ENCODE measurements at regions not wholly inside any gene's neighbourhood (a gene's known extent, or its start where the extent isn't known, plus 50 kb on each side); places are given as distances from the start of the nearest gene placed in this dataset.

DNA sequence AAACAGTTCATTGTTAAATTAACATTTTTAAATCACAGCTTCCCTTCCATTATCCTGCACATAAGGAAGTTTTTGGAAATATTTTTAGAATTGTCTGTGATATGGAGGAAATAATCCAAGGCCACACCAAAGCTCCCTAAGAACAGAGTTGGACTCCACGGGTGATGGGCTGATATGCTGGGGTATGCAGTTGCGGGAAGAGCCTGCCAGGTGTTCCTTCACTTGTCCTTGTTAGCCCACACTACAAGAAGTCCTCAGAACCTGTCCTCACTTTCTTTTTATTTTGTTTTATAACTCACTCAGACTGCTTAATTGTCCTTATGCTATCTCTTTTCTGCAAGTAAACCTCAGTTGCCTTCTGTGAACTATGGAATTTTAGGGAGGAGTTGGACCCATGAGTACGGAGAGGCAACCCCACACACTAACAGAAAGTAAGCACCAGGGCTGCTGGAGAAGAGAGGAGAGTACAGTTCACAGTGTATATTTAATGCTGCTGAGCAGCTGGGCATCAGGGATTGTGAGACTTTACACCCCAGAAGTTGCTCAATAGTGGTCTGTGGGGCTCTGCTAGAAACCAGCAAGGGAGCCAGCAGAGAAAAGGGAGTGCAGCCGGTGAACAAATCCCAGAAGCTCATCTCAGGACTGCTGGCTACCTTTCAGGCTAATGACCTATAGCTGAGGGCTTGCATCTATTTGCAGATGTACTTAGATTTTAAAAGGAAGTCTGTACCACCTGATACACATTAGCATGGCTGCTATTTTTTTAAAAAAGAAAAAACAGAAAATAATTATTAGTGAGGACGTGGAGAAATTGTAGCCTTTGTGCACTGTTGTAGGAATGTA, 64.6 kb upstream of the FOXN2 start:
- no peak overlapping the region for H3K27ac ChIP-seq (ENCODE audit: low read depth)
- DNase-seq (ENCODE audit: extremely low spot score): no peak
- no peak overlapping the region for H3K4me3 ChIP-seq (ENCODE audit: low read depth, low read length)

DNA sequence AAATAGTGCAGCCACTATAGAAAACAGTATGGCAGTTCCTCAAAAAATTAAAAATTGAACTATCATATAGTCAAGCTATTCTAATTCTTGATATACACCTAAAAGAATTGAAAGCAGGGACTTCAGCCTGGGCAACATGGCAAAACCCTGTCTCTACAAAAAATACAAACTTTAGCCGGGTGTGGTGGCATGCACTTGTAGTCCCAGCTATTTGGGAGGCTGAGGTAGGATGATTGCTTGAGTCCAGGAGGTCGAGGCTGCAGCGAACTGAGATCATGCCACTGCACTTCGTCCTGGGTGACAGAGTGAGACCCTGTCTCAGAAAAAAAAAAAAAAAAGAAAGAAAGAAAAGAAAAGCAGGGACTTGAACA, 64.0 kb upstream of the FOXN2 start:
- no peak overlapping the region for H3K4me3 ChIP-seq (ENCODE audit: low read depth, low read length)
- H3K4me1 ChIP-seq (ENCODE audit: insufficient read depth): no peaks in the 10 kb centered on the region
- no peaks in the 10 kb centered on the region for H3K36me3 ChIP-seq (ENCODE audit: insufficient read depth)
- H3K27ac ChIP-seq (ENCODE audit: low read depth): no peak overlapping the region
- no peak for DNase-seq (ENCODE audit: extremely low spot score)
- 94% methylated on average over 4 of the region's 4 CpGs for WGBS

More for the DNA sequence above, 64.6 kb upstream of the FOXN2 start:
- H3K4me1 ChIP-seq (ENCODE audit: insufficient read depth): no peaks in the 10 kb centered on the region
- H3K36me3 ChIP-seq (ENCODE audit: insufficient read depth): no peaks in the 10 kb centered on the region
- WGBS: 31% methylated on average over 5 of the region's 5 CpGs

DNA sequence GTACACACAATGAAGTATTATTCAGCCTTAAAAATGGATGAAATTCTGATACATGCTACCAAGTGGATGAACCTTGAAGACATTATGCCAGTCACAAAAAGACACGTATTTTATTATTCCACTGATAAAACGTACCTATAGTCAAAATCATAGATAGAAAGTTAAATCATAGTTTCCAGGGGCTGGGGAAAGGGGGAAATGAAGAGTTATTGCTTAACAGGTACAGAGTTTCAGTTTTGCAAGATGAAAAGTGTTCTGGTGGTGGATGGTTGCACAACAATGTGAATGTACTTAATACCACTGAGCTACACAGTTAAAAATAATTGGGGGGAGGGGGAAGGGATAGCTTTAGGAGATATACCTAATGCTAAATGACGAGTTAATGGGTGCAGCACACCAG, 63.5 kb upstream of the FOXN2 start:
- H3K4me3 ChIP-seq (ENCODE audit: low read depth, low read length): no peak overlapping the region
- 84% methylated on average over 3 of the region's 3 CpGs for WGBS
- no peak overlapping the region for H3K27ac ChIP-seq (ENCODE audit: low read depth)
- no peak for DNase-seq (ENCODE audit: extremely low spot score)
- no peaks in the 10 kb centered on the region for H3K4me1 ChIP-seq (ENCODE audit: insufficient read depth)
- H3K36me3 ChIP-seq (ENCODE audit: insufficient read depth): no peaks in the 10 kb centered on the region

DNA sequence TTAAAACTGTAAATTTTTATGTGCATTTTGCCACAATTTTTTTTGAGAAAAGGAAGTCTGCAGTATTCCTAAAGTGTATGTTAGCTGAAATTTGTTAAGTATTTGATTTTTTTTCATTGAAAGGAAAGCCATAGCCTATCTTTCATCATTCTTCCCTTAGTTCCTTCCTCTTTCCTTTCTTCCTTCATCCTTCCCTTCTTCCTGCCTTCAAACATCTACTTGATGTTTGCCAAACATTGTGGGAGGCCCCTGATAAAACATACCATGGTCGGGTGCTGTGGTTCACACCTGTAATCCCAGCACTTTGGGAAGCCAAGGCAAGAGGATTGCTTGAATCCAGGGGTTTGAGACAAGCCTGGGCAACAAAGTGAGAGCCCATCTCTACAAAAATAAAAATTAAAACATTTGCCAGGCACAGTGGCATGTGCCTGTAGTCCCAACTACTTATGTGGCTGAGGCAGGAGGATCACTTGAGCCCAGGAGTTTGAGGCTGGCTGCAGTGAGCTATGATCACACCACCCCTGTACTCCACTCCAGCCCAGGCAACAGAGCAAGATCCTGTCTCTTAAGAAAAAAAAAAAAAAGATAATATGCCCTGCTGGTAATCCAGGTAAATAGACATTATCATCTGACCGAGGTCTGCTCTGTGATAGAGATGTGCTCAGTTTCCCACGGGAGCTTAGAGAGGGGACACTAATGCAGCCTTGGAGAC, 62.9 kb upstream of the FOXN2 start:
- no peak for DNase-seq (ENCODE audit: extremely low spot score)
- no peak overlapping the region for H3K27ac ChIP-seq (ENCODE audit: low read depth)
- 83% methylated on average over 3 of the region's 3 CpGs for whole genome bisulfite sequencing
- H3K4me3 ChIP-seq (ENCODE audit: low read depth, low read length): no peak overlapping the region
- no peaks in the 10 kb centered on the region for H3K36me3 ChIP-seq (ENCODE audit: insufficient read depth)
- no peaks in the 10 kb centered on the region for H3K4me1 ChIP-seq (ENCODE audit: insufficient read depth)

DNA sequence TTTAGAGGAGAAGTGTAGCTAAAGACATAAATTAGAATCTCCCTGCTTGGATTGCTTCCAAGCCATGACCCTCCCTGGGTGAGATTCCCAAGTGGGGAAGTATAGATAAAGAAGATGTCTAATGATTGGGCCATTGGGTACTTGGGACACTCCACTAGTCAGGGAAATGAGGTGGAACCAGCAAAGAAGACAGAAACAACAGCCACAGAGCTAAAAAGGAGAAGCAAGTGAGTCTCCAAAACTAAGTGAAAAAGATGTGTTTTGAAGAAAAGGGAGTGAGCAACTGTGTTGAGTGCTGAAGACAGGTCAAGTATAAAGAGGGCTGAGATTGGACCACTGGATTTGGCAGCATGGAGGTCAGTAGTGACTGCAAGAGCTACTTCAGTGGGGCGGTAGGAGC, 61.2 kb upstream of the FOXN2 start:
- DNase-seq (ENCODE audit: extremely low spot score): no peak
- WGBS: 95% methylated on average over 1 of the region's 1 CpG
- Histone ChIP-seq H3K36me3 (ENCODE audit: insufficient read depth) (no peaks in the 10 kb centered on the region), H3K4me3 (ENCODE audit: low read depth, low read length) (no peak overlapping the region), H3K27ac (ENCODE audit: low read depth) (no peak overlapping the region), H3K4me1 (ENCODE audit: insufficient read depth) (no peaks in the 10 kb centered on the region)

DNA sequence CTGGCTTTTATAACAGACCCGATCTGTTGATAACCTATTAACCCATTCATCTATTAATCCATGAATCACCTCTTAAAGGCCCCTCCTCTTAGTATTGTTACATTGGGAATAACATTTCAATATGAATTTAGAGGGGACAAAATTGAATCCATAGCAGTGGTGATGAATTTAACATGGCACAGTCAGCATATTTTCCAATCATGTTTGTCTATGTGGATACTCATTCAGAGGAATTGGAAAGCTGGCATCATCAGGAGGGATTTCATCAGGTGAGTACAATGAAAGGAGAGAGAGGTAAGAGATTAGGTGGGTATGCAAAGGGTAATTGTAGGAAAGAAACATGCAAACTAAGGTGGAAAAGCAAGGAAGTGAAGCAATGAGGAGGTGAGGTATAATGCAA, 59.6 kb upstream of the FOXN2 start:
- Histone ChIP-seq H3K4me3 (ENCODE audit: low read depth, low read length) (no peak overlapping the region), H3K36me3 (ENCODE audit: insufficient read depth) (no peaks in the 10 kb centered on the region), H3K27ac (ENCODE audit: low read depth) (no peak overlapping the region), H3K4me1 (ENCODE audit: insufficient read depth) (no peaks in the 10 kb centered on the region)
- no peak for DNase-seq (ENCODE audit: extremely low spot score)
- 47% methylated on average over 1 of the region's 1 CpG for WGBS

DNA sequence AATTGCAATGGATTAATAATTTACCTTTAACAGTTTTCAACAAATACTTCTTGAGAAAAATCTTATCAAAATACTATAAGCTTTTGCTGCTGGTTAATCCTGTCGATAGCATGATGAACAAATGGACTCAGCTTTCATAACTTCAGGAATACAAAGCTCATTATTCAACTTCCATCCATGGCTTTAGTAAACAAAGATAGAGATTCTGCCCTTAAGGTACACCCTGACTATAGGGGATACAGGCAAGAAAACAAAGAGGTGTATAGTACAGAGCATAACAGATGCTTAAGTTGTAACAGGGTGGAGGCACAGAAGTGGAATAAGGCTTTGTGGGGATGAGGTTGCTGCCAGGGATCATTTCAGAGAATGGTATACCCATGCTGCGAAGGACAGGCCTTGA, 57.0 kb upstream of the FOXN2 start:
- Histone ChIP-seq H3K36me3 (ENCODE audit: insufficient read depth) (no peaks in the 10 kb centered on the region), H3K27ac (ENCODE audit: low read depth) (no peak overlapping the region), H3K4me1 (ENCODE audit: insufficient read depth) (no peaks in the 10 kb centered on the region), H3K4me3 (ENCODE audit: low read depth, low read length) (no peak overlapping the region)
- WGBS: 86% methylated on average over 2 of the region's 2 CpGs
- DNase-seq (ENCODE audit: extremely low spot score): no peak

DNA sequence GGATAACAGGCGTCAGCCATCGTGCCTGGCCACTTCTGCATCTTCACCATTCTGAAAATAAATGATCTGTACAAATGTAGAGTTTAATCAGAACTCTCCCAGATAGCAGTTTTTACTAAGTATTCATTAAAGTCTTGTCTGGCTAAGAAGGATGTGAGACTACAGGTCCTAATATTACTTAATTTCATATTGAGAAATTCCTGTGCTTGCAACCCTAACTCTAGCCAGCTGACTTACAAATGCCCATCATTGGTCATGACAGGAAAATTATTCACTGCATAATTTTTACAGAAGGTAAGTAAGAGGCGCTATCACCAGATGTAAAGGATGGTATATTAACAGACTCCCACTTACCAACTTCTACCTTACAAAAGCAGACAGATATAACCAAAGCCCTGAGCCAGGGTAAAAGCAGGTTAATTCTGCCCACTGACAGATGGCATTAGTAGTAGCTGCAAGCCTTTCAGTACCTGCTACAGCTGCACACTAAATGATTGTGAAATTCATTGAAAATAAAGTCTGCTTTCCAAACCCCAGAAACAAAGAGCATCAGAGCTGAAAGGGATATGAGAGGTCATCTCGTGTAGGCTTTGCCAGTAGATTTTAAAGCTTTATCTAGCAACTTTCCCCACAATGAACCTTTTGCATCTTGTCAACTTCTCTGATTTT, 55.9 kb upstream of the FOXN2 start:
- Histone ChIP-seq H3K36me3 (ENCODE audit: insufficient read depth) (no peaks in the 10 kb centered on the region), H3K4me3 (ENCODE audit: low read depth, low read length) (no peak overlapping the region), H3K27ac (ENCODE audit: low read depth) (no peak overlapping the region), H3K4me1 (ENCODE audit: insufficient read depth) (no peaks in the 10 kb centered on the region)
- WGBS: 90% methylated on average over 4 of the region's 4 CpGs
- DNase-seq (ENCODE audit: extremely low spot score): no peak

DNA sequence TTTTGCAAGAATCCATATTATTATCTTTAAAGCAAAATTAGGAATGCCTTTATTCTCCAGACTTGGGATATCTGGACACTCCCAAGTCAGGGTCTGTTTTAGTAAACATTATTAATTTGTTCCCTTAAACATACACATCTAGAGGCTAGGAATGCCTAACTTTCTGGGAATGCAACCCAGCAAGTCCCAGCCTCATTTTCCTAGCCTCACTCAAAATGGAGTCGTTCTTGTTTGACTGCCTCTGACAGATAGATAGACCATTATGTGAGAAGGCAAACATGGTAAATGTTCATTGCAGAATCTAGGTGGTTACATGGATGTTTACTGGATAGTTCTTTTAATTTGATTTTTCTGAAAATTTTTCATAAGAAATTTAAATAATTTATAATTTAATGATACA, 54.7 kb upstream of the FOXN2 start:
- H3K4me3 ChIP-seq (ENCODE audit: low read depth, low read length): no peak overlapping the region
- no peaks in the 10 kb centered on the region for H3K4me1 ChIP-seq (ENCODE audit: insufficient read depth)
- H3K27ac ChIP-seq (ENCODE audit: low read depth): no peak overlapping the region
- DNase-seq (ENCODE audit: extremely low spot score): no peak
- H3K36me3 ChIP-seq (ENCODE audit: insufficient read depth): no peaks in the 10 kb centered on the region
- WGBS: 88% methylated on average over 1 of the region's 1 CpG

DNA sequence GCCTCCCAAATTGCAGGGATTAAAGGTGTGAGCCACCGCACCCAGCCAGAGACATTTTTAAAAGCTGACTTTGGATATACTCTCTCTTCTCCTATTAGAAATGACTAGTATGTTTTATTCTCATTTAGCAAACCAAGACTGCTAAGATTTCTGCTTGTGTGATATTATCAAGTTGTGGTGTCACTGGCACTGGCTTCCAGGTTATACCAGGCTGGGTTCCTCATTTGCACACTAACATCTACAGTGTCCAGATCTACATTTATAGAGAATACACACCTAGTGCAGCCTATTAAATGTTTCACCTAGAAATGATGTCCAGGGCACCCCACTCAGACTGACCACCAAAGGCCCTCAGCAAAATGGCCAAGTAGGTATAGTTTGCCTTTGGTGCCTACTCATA, 49.9 kb upstream of the FOXN2 start:
- no peak for DNase-seq (ENCODE audit: extremely low spot score)
- H3K27ac ChIP-seq (ENCODE audit: low read depth): no peak overlapping the region
- WGBS: 93% methylated on average over 1 of the region's 1 CpG
- H3K4me3 ChIP-seq (ENCODE audit: low read depth, low read length): no peak overlapping the region
- no peaks in the 10 kb centered on the region for H3K36me3 ChIP-seq (ENCODE audit: insufficient read depth)
- H3K4me1 ChIP-seq (ENCODE audit: insufficient read depth): no peaks in the 10 kb centered on the region

All from urinary bladder (tissue), 3 donors.